ENCODE measurements at regions not wholly inside any gene's neighbourhood (a gene's known extent, or its start where the extent isn't known, plus 50 kb on each side); places are given as distances from the start of the nearest gene placed in this dataset.

GRCh38 chr13:34413538-34414210 lies 528.4 kb upstream of the NBEA start:
- H3K4me3 Mint-ChIP-seq, result no peak overlapping the region
- no peaks in the 10 kb centered on the region for H3K4me1 Mint-ChIP-seq
- no peaks in the 10 kb centered on the region for H3K36me3 Mint-ChIP-seq
- H3K27me3 Mint-ChIP-seq, result no peaks in the 10 kb centered on the region
- ATAC-seq, result no peak
- no peaks in the 10 kb centered on the region for H3K9me3 Mint-ChIP-seq
- H3K27ac Mint-ChIP-seq, result no peak overlapping the region

GRCh38 chr13:34414616-34415015 lies 527.5 kb upstream of the NBEA start:
- no peaks in the 10 kb centered on the region for H3K36me3 Mint-ChIP-seq
- no peaks in the 10 kb centered on the region for H3K4me1 Mint-ChIP-seq
- H3K27me3 Mint-ChIP-seq, result no peaks in the 10 kb centered on the region
- no peak overlapping the region for H3K4me3 Mint-ChIP-seq
- H3K27ac Mint-ChIP-seq, result no peak overlapping the region
- no peaks in the 10 kb centered on the region for H3K9me3 Mint-ChIP-seq
- ATAC-seq, result no peak

GRCh38 chr13:34416971-34417380 lies 525.1 kb upstream of the NBEA start:
- Mint-ChIP-seq H3K27me3 (no peaks in the 10 kb centered on the region), H3K9me3 (no peaks in the 10 kb centered on the region), H3K27ac (no peak overlapping the region), H3K4me3 (no peak overlapping the region), H3K4me1 (no peaks in the 10 kb centered on the region), H3K36me3 (no peaks in the 10 kb centered on the region)
- no peak for ATAC-seq

- no peaks in the 10 kb centered on the region for H3K4me1 Mint-ChIP-seq
- H3K4me3 Mint-ChIP-seq, result no peak overlapping the region
- no peaks in the 10 kb centered on the region for H3K9me3 Mint-ChIP-seq
- no peak for ATAC-seq
- H3K27me3 Mint-ChIP-seq, result no peaks in the 10 kb centered on the region
- H3K27ac Mint-ChIP-seq, result no peak overlapping the region
- H3K36me3 Mint-ChIP-seq, result no peaks in the 10 kb centered on the region
Observed at GRCh38 chr13:34417896-34418295, 524.2 kb upstream of the NBEA start.

- Mint-ChIP-seq H3K4me1 (no peaks in the 10 kb centered on the region), H3K4me3 (no peak overlapping the region), H3K27ac (no peak overlapping the region), H3K36me3 (no peaks in the 10 kb centered on the region), H3K27me3 (no peaks in the 10 kb centered on the region), H3K9me3 (no peaks in the 10 kb centered on the region)
- no peak for ATAC-seq
Observed at GRCh38 chr13:34419025-34419424, 523.0 kb upstream of the NBEA start.

- Mint-ChIP-seq H3K27ac (no peak overlapping the region), H3K4me1 (no peaks in the 10 kb centered on the region), H3K4me3 (no peak overlapping the region), H3K36me3 (no peaks in the 10 kb centered on the region), H3K9me3 (no peaks in the 10 kb centered on the region), H3K27me3 (no peaks in the 10 kb centered on the region)
- no peak for ATAC-seq
Observed at GRCh38 chr13:34419755-34420154, 522.3 kb upstream of the NBEA start.

GRCh38 chr13:34420702-34421346 lies 521.2 kb upstream of the NBEA start:
- no peaks in the 10 kb centered on the region for H3K9me3 Mint-ChIP-seq
- no peak overlapping the region for H3K27ac Mint-ChIP-seq
- no peaks in the 10 kb centered on the region for H3K27me3 Mint-ChIP-seq
- no peak for ATAC-seq
- no peaks in the 10 kb centered on the region for H3K4me1 Mint-ChIP-seq
- H3K4me3 Mint-ChIP-seq, result no peak overlapping the region
- no peaks in the 10 kb centered on the region for H3K36me3 Mint-ChIP-seq

GRCh38 chr13:34421347-34421719 lies 520.7 kb upstream of the NBEA start:
- Mint-ChIP-seq H3K27me3 (no peaks in the 10 kb centered on the region), H3K36me3 (no peaks in the 10 kb centered on the region), H3K4me3 (no peak overlapping the region), H3K9me3 (no peaks in the 10 kb centered on the region), H3K4me1 (no peaks in the 10 kb centered on the region), H3K27ac (no peak overlapping the region)
- ATAC-seq, result no peak

- no peaks in the 10 kb centered on the region for H3K27me3 Mint-ChIP-seq
- H3K27ac Mint-ChIP-seq, result no peak overlapping the region
- H3K36me3 Mint-ChIP-seq, result no peaks in the 10 kb centered on the region
- ATAC-seq, result no peak
- no peak overlapping the region for H3K4me3 Mint-ChIP-seq
- no peaks in the 10 kb centered on the region for H3K4me1 Mint-ChIP-seq
- no peaks in the 10 kb centered on the region for H3K9me3 Mint-ChIP-seq
Observed at GRCh38 chr13:34421858-34422475, 520.1 kb upstream of the NBEA start.

GRCh38 chr13:34422956-34423355 lies 519.1 kb upstream of the NBEA start:
- no peak overlapping the region for H3K4me3 Mint-ChIP-seq
- H3K36me3 Mint-ChIP-seq, result no peaks in the 10 kb centered on the region
- ATAC-seq, result no peak

GRCh38 chr13:34425327-34425949 lies 516.6 kb upstream of the NBEA start:
- no peaks in the 10 kb centered on the region for H3K4me1 Mint-ChIP-seq
- H3K27me3 Mint-ChIP-seq, result no peaks in the 10 kb centered on the region
- ATAC-seq, result no peak
- H3K36me3 Mint-ChIP-seq, result no peaks in the 10 kb centered on the region
- peaks cover 7% of the 10 kb centered on the region for H3K9me3 Mint-ChIP-seq
- H3K27ac Mint-ChIP-seq, result no peak overlapping the region
- H3K4me3 Mint-ChIP-seq, result no peak overlapping the region

More at GRCh38 chr13:34422956-34423355, 519.1 kb upstream of the NBEA start:
- no peak overlapping the region for H3K27ac Mint-ChIP-seq
- no peaks in the 10 kb centered on the region for H3K4me1 Mint-ChIP-seq
- no peaks in the 10 kb centered on the region for H3K27me3 Mint-ChIP-seq
- H3K9me3 Mint-ChIP-seq, result peaks cover 2% of the 10 kb centered on the region

- peaks cover 11% of the 10 kb centered on the region for H3K9me3 Mint-ChIP-seq
- no peaks in the 10 kb centered on the region for H3K27me3 Mint-ChIP-seq
- H3K4me3 Mint-ChIP-seq, result no peak overlapping the region
- no peaks in the 10 kb centered on the region for H3K36me3 Mint-ChIP-seq
- no peak overlapping the region for H3K27ac Mint-ChIP-seq
- no peaks in the 10 kb centered on the region for H3K4me1 Mint-ChIP-seq
- no peak for ATAC-seq
Observed at GRCh38 chr13:34428911-34429310, 513.2 kb upstream of the NBEA start.

GRCh38 chr13:34430294-34430693 lies 511.8 kb upstream of the NBEA start:
- Mint-ChIP-seq H3K36me3 (no peaks in the 10 kb centered on the region), H3K9me3 (peaks cover 11% of the 10 kb centered on the region), H3K4me1 (no peaks in the 10 kb centered on the region), H3K27me3 (no peaks in the 10 kb centered on the region), H3K4me3 (no peak overlapping the region), H3K27ac (no peak overlapping the region)
- ATAC-seq, result no peak

GRCh38 chr13:34431827-34432581 lies 510.1 kb upstream of the NBEA start:
- Mint-ChIP-seq H3K4me3 (no peak overlapping the region), H3K36me3 (no peaks in the 10 kb centered on the region), H3K9me3 (peaks cover 11% of the 10 kb centered on the region), H3K27ac (no peak overlapping the region), H3K27me3 (no peaks in the 10 kb centered on the region), H3K4me1 (no peaks in the 10 kb centered on the region)
- ATAC-seq, result no peak

- no peak overlapping the region for H3K4me3 Mint-ChIP-seq
- no peak overlapping the region for H3K27ac Mint-ChIP-seq
- no peaks in the 10 kb centered on the region for H3K4me1 Mint-ChIP-seq
- no peak for ATAC-seq
- H3K27me3 Mint-ChIP-seq, result no peaks in the 10 kb centered on the region
- no peaks in the 10 kb centered on the region for H3K36me3 Mint-ChIP-seq
- peaks cover 5% of the 10 kb centered on the region for H3K9me3 Mint-ChIP-seq
Observed at GRCh38 chr13:34435338-34435737, 506.7 kb upstream of the NBEA start.
